ENCODE measurements at regions not wholly inside any gene's neighbourhood (a gene's known extent, or its start where the extent isn't known, plus 50 kb on each side); places are given as distances from the start of the nearest gene placed in this dataset.
"Not testable (repeated sequence)": the region's sequence is repeated elsewhere in the genome, so short reads cannot be mapped to it uniquely, and the experiment has no call there.

GRCh38 chr2:239828973-239829275 lies 196.2 kb downstream of the NDUFA10 start:
- H3K79me2 ChIP-seq (ENCODE audit: control insufficient read depth, insufficient read depth, low read length); H3K4me3 ChIP-seq (replicated peaks in 1 of 3; ENCODE audit: insufficient read depth in 1 of 3, low read depth in 1 of 3, low read length in 3 of 3); BruUV-seq (replicated peaks); CTCF ChIA-PET; H3K9ac ChIP-seq (replicated peaks; ENCODE audit: extremely low read depth, insufficient read depth, low read length); FAIRE-seq; H3K9me3 ChIP-seq (replicated peaks; ENCODE audit: control insufficient read depth, insufficient read depth, low read length); H2AFZ ChIP-seq (ENCODE audit: low read depth, low read length); H3K27me3 ChIP-seq (ENCODE audit: control insufficient read depth in 2 of 2, insufficient read depth in 2 of 2, low read length in 2 of 2); H3K9me1 ChIP-seq (replicated peaks; ENCODE audit: control insufficient read depth, extremely low read depth, insufficient read depth, low read length); DNase-seq (ENCODE audit: low read depth, low spot score); POLR2A ChIA-PET; H3K27ac ChIP-seq (ENCODE audit: insufficient read depth, low read depth, low read length); H4K20me1 ChIP-seq (replicated peaks; ENCODE audit: control insufficient read depth, extremely low read depth, insufficient read depth, low read length); H3K36me3 ChIP-seq (ENCODE audit: control insufficient read depth in 2 of 2, extremely low read depth in 1 of 2, insufficient read depth in 2 of 2, low read length in 2 of 2); dilution Hi-C loops (cut with MboI; ENCODE audit: extremely low pct_ligation_motif_present, low sequenced_read_pairs); intact Hi-C loops (cut with micrococcal nuclease); H3K4me2 ChIP-seq (ENCODE audit: insufficient read depth, low read length): not testable (repeated sequence)
- H3K4me1 ChIP-seq (ENCODE audit: control insufficient read depth, extremely low read depth, insufficient read depth, low read length) = peaks cover 12% of the 10 kb centered on the region

GRCh38 chr2:239828192-239828972 lies 196.8 kb downstream of the NDUFA10 start:
- intact Hi-C loops (cut with micrococcal nuclease) = no loop called here
- TF ChIP-seq EZH2 (IDR thresholded peaks at IDR 0.05; ENCODE audit: borderline replicate concordance, low read depth, low read length, severe bottlenecking) = no peak
- Histone ChIP-seq H3K4me1 (ENCODE audit: control insufficient read depth, extremely low read depth, insufficient read depth, low read length) (peaks cover 12% of the 10 kb centered on the region), H3K79me2 (ENCODE audit: control insufficient read depth, insufficient read depth, low read length) (no peaks in the 10 kb centered on the region), H3K4me3 (replicated peaks in 1 of 3; ENCODE audit: insufficient read depth in 1 of 3, low read depth in 1 of 3, low read length in 3 of 3) (no peak overlapping the region), H3K9me3 (replicated peaks; ENCODE audit: control insufficient read depth, insufficient read depth, low read length) (no peaks in the 10 kb centered on the region), H3K36me3 (ENCODE audit: control insufficient read depth in 2 of 2, extremely low read depth in 1 of 2, insufficient read depth in 2 of 2, low read length in 2 of 2) (no peaks in the 10 kb centered on the region), H3K9ac (replicated peaks; ENCODE audit: extremely low read depth, insufficient read depth, low read length) (no peak overlapping the region), H3K9me1 (replicated peaks; ENCODE audit: control insufficient read depth, extremely low read depth, insufficient read depth, low read length) (no peaks in the 10 kb centered on the region), H3K4me2 (ENCODE audit: insufficient read depth, low read length) (no peak overlapping the region), H3K27me3 (ENCODE audit: control insufficient read depth in 2 of 2, insufficient read depth in 2 of 2, low read length in 2 of 2) (no peaks in the 10 kb centered on the region), H3K27ac (ENCODE audit: insufficient read depth, low read depth, low read length) (no peak overlapping the region), H4K20me1 (replicated peaks; ENCODE audit: control insufficient read depth, extremely low read depth, insufficient read depth, low read length) (no peaks in the 10 kb centered on the region), H2AFZ (ENCODE audit: low read depth, low read length) (no peak overlapping the region)
- POLR2A ChIA-PET = no interaction called here
- BruUV-seq (replicated peaks) = no TSS peak
- DNase-seq (ENCODE audit: low read depth, low spot score) (no peak), FAIRE-seq (no peak)
- dilution Hi-C loops (cut with MboI; ENCODE audit: extremely low pct_ligation_motif_present, low sequenced_read_pairs) = no loop called here
- CTCF ChIA-PET = no interaction called here
